Activated CD8-positive, alpha-beta memory T cell treated with anti-CD3 and anti-CD28 coated beads for 1 hour (primary cell): ENCODE measurements at regions not wholly inside any gene's neighbourhood (a gene's known extent, or its start where the extent isn't known, plus 50 kb on each side); places are given as distances from the start of the nearest gene placed in this dataset.

Source experiments
- DNase-seq, 2 donors: peaks; one replicate each; pipeline ENCODE4 v3.0.0-alpha.2; 2020; ENCODE audit warnings: low read depth in 1 of 2; ENCODE audit errors: extremely low read depth in 1 of 2

DNA sequence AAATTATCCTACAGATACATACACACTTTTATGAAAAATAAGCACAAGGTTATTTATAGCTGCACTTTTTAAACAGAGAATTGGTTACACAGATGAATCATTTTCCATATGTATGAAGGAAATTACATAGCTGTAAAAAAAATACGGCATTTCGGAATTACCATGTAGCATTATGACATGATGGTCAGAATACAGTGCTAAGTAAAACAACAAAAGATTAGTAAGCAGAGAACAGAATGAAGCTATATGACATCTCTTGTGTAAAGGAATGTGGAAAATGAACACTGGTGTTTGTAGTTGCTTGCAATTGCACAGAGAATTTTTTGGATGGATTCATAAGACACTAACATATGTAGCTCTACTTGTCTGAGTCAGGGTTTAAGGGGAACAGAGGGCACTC lies 1222.0 kb upstream of the PRKX start:
- DNase-seq = no peak

DNA sequence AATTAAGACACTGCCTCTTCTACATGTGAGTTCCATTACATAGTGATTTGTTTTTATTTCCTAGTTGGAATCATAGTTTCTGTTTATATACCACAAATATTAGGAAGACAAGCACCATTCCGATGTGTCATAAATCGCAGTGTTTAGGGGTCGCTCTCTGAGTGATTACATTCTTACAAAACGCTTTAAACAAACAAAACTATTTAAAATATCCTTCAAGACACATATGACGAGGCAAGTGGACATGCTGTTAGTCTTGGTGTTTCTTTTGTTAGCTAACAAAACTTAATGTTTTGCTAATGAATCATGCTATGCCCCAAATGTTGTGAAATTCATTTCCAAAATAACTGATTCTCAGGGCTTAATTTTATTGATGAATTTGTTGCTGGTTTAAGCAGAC lies 1219.3 kb upstream of the PRKX start:
- DNase-seq = no peak

DNA sequence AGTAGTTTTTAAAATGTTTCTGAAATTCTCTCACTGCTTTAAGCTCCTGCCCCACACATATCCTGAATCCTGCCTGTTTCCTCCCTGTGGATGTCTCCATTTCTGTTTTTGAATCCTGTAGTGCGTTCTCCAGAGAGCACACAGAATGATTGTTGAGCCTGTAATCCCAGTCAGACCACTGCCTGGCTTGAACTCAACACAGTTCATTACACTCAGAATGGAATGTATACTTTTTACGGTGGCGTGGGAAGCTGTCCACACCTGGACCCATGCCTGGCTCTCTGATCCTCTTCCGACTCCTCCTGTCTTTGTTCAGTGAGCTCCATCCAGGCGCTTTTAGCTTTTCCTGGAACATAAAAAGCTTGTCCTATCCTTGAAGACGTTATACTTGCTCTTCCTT lies 1217.0 kb upstream of the PRKX start:
- DNase-seq = no peak

DNA sequence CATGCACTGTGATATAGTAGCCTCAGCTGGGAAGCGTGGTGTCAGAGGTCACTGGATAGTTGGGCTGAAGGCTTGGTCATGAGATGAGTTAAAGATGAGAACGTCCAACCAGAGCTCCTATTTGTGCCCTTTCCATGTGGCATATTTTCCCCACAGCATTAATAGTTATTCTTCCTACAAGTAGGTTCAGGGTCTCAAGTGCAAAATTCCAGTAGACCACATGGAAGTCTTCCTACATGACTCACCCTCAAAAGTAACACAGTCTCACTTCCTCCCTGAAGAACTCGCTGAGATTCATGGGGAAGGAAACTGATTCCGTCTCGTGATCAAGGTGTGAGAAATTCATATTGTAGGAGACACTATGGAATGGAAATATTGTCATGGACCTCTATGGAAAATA lies 1212.5 kb upstream of the PRKX start:
- no peak for DNase-seq

GRCh38 chrX:4909348-4909747 lies 1195.9 kb upstream of the PRKX start:
- DNase-seq = no peak

DNA sequence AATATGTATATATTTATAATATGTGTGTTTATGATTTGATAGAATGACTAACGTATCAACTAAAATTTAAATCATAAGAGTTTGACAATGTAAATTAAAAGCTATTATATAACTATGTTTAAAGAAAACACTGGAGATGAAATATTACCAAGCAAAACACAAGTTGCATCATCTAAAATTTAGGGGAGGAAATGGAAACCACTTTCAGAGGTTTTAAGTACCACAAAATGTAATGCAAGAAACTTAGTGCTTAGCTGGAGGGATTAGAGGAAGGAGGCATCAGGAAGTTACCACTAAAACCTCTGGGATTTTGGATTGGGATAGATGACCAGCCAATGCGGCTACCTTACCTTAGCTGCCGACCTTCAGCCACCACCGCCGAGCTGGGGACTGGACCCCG lies 1192.1 kb upstream of the PRKX start:
- no peak for DNase-seq

DNA sequence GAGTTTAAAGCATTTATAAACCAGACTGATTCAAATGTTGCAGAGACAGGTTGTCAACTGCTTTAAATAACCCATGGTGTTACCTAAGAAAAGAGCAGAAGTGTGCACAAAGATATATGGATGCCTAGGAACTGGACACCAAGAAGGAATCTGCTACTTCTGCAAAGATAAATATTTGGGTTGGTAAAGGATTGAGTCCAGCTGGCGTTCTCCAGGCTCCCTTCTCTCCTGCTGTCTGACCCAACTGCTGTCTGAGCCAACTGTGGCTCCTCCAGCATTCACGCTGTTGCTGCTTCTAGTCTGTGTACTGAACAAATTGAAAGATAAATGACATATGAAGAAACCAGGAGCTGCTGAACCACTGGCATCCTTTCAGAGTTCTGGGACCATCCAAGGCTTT lies 1167.8 kb upstream of the PRKX start:
- DNase-seq = no peak

DNA sequence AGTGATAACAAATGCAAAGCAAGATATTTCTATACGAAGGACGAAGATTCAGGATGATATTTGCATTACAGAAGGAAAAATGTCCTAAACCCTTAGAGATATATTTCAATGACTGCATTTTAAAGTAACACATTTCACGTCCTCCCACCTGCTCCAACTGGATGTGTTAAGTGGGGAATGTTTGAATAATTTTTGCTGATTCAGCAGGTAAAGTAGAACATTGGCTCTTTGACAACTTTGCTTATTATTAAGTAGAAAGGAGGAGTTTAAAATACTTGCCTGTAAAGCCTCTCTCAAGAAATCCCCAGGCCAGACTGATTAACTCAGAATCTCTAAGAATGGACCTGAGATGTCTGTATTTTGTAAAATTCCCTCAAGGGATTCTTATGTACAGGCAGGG lies 1165.2 kb upstream of the PRKX start:
- no peak for DNase-seq

DNA sequence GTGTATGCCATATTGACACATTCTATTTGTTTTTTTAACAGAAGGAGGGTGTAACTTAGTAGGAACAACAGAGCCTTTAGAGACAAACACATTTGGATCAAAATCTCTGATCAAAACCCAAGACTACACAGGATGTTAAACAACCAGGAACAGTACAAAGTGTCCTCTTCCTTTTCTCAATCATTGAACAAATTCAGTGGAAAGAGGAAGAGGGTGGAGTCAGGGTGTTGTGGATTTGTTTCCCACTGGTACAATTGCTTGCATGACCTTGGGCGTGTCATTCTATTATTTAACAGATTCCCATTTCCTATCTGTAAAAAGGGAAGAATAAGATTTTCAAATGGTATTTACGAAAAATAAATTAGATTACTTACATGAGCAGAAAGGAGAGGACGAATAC lies 1162.8 kb upstream of the PRKX start:
- DNase-seq = no peak

DNA sequence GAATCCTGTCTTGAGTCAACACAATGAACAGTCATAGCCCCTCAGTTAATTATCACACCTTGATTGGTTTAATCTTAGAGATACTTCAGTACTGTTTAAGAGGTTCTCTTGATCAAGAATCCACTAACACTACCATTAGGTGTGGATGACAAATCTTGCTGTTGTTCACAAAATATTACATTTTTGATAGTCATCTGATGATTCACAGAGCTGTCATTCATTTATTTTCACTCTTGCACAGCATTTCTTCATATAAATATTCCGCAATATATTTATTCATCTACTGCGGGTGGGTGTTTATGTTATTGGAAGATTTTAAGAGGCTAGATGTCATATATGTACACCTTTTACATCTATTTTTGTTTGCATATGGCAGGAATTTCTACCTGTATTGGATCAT lies 1138.1 kb upstream of the PRKX start:
- DNase-seq = no peak

DNA sequence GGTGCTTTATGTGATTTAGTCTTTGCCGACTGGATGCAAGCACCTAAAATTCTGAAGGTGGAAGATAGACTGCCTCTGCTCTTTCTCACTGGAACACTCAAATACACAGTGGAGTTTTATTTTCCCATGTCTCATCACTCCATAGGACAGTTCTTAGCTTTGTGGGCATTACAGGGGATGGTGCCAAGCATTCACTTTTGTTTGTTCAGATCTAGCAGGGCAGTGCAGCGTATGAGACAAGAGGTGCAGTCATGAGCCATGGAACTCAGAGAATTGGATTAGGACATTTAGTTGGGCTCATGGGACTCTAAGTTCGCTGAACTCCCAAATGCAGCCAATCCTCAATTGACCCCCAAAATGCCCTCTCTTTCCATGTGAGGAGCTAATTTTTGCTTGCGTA lies 1136.9 kb upstream of the PRKX start:
- no peak for DNase-seq

DNA sequence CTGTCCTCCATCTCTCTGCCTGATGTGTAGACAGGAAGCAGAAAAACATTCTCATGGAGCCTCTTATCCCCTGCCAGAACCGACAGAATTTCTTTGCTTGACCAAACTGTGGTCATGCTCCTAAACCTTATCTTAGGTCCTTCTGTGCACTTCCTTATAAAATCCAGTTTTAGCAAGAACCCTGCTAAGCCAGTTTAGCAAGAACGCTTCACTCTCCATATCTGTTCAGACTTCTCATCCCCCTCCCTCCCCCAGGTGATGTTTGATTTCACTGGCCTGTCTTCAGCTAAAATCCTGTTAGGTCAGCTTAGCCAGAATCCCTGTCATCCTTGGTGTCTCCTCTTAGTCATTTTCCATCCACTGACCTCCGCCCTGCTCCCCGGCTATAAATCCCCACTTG lies 1130.9 kb upstream of the PRKX start:
- no peak for DNase-seq

GRCh38 chrX:4841216-4841745 lies 1127.8 kb upstream of the PRKX start:
- no peak for DNase-seq

- no peak for DNase-seq
Observed at GRCh38 chrX:4831574-4831973, 1118.1 kb upstream of the PRKX start.

- no peak for DNase-seq
Observed at GRCh38 chrX:4830880-4831557, 1117.6 kb upstream of the PRKX start.

- DNase-seq = no peak
Observed at GRCh38 chrX:4825550-4825949, 1112.1 kb upstream of the PRKX start.

DNA sequence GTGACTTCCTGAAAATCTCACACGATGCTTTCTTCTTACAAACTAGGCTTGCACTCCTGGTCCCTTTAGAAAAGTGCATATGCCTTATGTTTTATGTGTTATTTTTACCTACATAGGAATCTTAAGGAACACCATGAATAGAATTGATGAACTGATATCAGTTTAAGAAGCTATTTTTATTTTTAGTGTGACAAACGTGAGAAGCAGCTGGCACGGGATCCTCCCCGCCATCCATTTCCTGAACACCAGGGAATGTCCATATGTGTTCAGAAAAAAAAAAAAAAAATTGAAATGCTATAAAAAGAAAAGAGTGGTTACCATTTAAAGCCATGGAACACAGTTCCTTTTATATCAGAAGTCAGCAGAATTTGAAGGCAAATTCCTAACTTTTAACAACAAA lies 1096.1 kb upstream of the PRKX start:
- DNase-seq = no peak

DNA sequence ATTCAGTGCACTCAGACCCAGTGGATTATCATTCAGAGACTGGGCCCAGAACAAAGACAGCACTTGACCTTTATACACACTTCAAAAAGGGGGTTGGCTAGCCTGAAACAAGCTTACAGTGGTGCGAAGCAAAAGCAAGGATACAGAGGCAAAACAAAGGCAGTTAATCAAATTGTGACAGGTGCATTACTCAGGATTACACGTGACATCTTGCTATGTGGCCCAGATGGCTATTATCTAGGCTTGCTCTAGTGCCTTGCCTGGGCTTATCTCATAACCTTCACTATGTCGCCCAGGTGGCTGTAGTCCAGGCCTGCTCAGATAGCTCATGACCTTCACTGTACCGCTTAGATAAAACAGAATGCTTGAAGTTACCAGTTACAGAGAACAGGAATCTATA lies 1092.1 kb upstream of the PRKX start:
- DNase-seq = no peak

GRCh38 chrX:4800756-4801155 lies 1087.3 kb upstream of the PRKX start:
- DNase-seq = no peak

DNA sequence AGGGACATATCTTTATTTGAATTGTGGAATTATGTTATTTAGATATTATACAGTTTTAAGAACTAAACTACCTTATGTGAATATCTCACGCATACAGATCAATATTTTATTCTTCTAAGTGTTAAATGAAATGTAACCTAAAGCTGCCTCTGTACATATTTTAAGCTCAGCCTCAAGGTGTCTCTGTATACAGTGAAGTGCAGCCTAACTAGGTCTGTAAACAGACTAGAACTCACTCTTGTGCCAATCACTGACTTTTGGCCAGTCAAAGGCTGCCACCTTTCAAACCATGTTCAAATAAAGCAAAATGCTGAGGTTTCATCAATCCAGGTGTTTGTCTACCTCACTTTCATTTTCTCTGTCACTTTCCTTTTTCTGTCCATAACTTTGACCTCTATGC lies 1074.5 kb upstream of the PRKX start:
- DNase-seq = no peak

DNA sequence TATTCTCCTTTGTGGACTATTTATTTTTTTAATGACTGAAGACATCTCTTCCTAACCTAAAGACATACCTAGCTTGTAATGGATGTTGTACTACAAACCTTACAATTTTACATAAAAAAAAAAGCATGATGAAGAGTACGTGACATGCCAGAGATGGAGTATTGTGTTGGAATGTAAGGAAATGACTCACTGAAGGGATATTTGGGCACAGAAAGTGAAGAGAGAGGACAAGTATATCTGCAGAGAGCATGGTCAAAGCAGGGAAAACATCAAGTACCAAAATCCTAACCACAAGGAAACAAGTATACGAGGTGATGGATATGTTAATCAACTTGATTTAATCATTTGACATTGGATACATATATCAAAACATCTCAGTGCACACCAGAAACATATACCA lies 1051.4 kb upstream of the PRKX start:
- DNase-seq = no peak

GRCh38 chrX:4762196-4762595 lies 1048.7 kb upstream of the PRKX start:
- DNase-seq = no peak

GRCh38 chrX:4754878-4755604 lies 1041.6 kb upstream of the PRKX start:
- DNase-seq = no peak
